Bronchial epithelial cell (primary cell): ENCODE measurements at regions not wholly inside any gene's neighbourhood (a gene's known extent, or its start where the extent isn't known, plus 50 kb on each side); places are given as distances from the start of the nearest gene placed in this dataset.

Experiments
- DNase-seq: peaks from one replicate; pipeline ENCODE4 v3.0.0-alpha.2; 2010; ENCODE audit warnings: low read depth
- FAIRE-seq: peaks from 2 replicates; lab custom pipeline; 2011; peaks lifted over from hg19 to GRCh38; lab: Jason Lieb, UNC
- H3K27me3 ChIP-seq: 2 replicates; pipeline ENCODE4 v1.5.1; 2011; ENCODE audit warnings: low read length; ENCODE audit not compliant: control insufficient read depth, insufficient read depth
- H3K36me3 ChIP-seq: 2 replicates; pipeline ENCODE4 v1.5.1; 2011; ENCODE audit warnings: low read length; ENCODE audit not compliant: control insufficient read depth, insufficient read depth
- H3K4me3 ChIP-seq: 2 replicates; pipeline ENCODE4 v1.5.1; 2011; ENCODE audit warnings: mild to moderate bottlenecking, low read depth, low read length, control low read depth
- TF ChIP-seq, protein P1 (sequence below): IDR thresholded peaks from 2 replicates; pipeline ENCODE4 v1.5.1; 2011; ENCODE audit warnings: mild to moderate bottlenecking, moderate library complexity, low read length, control low read depth, inconsistent platforms; ENCODE audit not compliant: insufficient read depth, severe bottlenecking

DNA sequence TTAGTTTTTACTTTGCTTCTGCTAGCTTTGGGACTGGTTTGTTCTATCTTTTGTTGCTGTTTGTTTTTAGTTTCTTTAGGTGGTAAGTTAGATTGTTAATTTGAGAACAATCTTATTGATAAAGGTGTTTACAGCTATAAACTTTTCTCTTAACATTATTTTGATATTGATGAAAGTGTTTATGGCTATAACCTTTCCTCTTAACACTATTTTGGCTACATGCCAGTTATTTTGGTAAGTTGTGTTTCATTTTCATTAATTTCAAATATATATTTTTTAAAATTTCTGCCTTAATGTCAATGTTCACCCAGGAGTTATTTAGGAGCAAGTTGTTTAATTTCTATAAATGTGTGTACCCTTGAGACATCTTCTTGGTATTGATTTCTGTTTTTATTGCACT is 229.6 kb upstream of the SYT4 start:
- Histone ChIP-seq H3K27me3 (no peaks in the 10 kb centered on the region), H3K4me3 (no peak overlapping the region), H3K36me3 (no peaks in the 10 kb centered on the region)
- DNase-seq (no peak), FAIRE-seq (no peak)
- TF ChIP-seq, protein P1, sequence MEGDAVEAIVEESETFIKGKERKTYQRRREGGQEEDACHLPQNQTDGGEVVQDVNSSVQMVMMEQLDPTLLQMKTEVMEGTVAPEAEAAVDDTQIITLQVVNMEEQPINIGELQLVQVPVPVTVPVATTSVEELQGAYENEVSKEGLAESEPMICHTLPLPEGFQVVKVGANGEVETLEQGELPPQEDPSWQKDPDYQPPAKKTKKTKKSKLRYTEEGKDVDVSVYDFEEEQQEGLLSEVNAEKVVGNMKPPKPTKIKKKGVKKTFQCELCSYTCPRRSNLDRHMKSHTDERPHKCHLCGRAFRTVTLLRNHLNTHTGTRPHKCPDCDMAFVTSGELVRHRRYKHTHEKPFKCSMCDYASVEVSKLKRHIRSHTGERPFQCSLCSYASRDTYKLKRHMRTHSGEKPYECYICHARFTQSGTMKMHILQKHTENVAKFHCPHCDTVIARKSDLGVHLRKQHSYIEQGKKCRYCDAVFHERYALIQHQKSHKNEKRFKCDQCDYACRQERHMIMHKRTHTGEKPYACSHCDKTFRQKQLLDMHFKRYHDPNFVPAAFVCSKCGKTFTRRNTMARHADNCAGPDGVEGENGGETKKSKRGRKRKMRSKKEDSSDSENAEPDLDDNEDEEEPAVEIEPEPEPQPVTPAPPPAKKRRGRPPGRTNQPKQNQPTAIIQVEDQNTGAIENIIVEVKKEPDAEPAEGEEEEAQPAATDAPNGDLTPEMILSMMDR, result no peak

DNA sequence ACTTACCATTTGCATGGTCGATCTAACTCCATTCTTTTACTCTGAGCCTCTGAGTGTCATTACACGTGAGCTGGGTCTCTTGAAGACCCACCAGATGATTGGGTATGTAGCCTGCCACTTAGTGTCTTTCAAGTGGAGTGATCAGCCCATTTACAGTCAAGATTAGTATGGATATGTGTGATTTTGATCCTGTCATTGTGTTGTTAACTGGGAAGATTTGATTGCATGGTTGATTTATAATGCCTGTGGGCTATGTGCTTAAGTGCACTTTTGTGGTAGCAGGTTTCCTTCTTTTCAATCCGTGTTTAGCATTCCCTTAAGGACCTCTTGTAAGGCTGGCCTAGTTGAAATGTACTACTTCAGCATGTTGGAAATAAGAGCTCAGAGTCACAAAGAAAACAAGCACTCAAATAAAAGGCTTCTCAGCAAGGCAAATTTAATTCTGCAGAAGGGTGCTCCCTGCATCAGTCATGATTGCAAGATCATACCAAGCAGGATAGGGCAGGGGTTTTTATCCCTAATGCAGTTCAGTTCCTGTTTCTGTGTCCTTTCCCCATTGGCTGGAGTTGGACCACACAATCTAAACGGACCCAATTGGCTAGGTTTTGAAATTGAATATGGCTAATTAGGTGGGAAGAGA is 230.7 kb upstream of the SYT4 start:
- H3K4me3 ChIP-seq, result no peak overlapping the region
- FAIRE-seq, result peak; percentile 40
- H3K36me3 ChIP-seq, result no peaks in the 10 kb centered on the region
- DNase-seq, result no peak
- no peaks in the 10 kb centered on the region for H3K27me3 ChIP-seq
- TF ChIP-seq, protein P1, result no peak

DNA sequence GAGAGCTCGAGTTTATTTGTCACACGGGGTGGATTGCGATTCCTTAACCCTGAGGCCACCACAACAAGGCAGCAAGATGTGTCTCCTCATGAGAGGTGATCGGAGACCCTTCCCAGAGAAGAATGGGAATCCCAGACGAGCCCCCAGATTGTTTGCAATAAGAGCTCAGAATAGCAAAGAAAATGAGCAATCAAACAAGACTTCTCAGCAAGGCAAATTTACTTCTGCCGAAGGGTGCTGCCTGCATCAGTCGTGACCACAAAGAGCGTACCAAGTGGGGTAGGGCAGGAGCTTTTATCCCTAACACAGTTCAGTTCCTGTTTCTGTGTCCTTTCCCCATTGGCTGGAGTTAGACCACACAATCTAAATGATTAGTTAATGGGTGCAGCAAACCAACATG is 237.5 kb upstream of the SYT4 start:
- Histone ChIP-seq H3K36me3 (no peaks in the 10 kb centered on the region), H3K4me3 (no peak overlapping the region), H3K27me3 (no peaks in the 10 kb centered on the region)
- DNase-seq (no peak), FAIRE-seq (no peak)
- TF ChIP-seq, protein P1, result no peak

DNA sequence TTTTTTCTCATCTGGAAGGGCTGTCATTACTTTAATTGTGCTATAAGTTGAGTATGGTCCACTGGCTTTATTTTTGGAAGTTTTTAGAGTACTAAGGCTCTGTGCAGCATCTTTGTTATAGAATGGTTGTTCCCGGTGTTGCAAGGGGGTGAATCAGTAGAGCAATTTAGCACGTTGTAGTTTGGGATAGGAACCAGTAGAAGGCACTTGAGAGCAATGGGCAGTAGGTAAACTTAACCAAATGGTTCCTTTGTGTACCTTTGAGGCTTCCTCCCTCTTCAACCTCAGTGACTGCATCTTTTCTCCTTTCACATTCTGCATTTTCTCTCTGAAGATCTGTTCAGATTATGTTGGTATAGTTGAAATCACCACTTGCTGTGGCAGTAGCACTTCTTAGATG is 238.2 kb upstream of the SYT4 start:
- TF ChIP-seq, protein P1, result no peak
- Histone ChIP-seq H3K36me3 (no peaks in the 10 kb centered on the region), H3K27me3 (no peaks in the 10 kb centered on the region), H3K4me3 (no peak overlapping the region)
- DNase-seq (no peak), FAIRE-seq (no peak)

DNA sequence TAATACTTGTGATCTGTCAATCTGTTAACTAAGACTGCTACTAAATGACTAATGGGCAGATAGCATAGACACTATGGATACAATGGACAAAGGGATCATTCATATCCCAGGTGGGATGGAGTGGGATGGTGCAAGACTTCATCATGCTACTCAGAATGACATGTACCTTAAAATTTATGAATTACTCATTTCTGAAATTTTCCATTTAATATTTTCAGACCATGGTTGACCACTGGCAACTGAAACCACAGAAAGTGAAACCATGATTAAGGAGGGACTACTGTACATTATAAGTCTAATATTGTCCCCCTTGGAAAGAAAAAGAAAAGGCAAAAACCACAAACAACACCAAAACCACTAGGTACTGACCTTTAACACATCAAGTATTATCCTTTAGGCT is 247.0 kb upstream of the SYT4 start:
- DNase-seq (no peak), FAIRE-seq (no peak)
- TF ChIP-seq, protein P1, result no peak
- no peaks in the 10 kb centered on the region for H3K27me3 ChIP-seq
- H3K4me3 ChIP-seq, result no peak overlapping the region
- no peaks in the 10 kb centered on the region for H3K36me3 ChIP-seq

DNA sequence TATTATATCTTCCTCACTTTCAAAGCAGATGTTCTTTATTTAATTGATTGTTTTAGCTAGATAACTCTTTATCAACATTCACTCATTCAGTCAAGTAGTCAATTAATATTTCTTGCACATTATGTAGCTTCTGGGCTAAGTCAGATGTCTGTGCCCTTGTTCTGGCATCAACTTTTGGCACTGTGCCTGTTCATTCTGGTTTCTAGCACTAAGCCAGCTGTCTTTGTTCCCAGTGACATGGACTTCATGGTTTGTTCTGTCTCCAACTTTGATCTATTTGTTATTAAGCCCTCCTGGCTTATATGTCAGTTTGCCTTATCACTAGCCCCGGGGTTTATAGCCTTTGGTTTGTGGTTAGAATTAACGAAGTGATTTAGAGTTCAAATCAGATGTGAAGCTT is 247.9 kb upstream of the SYT4 start:
- TF ChIP-seq, protein P1, result no peak
- Histone ChIP-seq H3K36me3 (no peaks in the 10 kb centered on the region), H3K4me3 (no peak overlapping the region), H3K27me3 (no peaks in the 10 kb centered on the region)
- DNase-seq, result no peak
- FAIRE-seq, result no peak
